ENCODE measurements at regions not wholly inside any gene's neighbourhood (a gene's known extent, or its start where the extent isn't known, plus 50 kb on each side); places are given as distances from the start of the nearest gene placed in this dataset.
"Not testable (repeated sequence)": the region's sequence is repeated elsewhere in the genome, so short reads cannot be mapped to it uniquely, and the experiment has no call there.

GRCh38 chr3:144466540-144466939 is 494.9 kb downstream of the DIPK2A start:
- DNase-seq, result no peak

DNA sequence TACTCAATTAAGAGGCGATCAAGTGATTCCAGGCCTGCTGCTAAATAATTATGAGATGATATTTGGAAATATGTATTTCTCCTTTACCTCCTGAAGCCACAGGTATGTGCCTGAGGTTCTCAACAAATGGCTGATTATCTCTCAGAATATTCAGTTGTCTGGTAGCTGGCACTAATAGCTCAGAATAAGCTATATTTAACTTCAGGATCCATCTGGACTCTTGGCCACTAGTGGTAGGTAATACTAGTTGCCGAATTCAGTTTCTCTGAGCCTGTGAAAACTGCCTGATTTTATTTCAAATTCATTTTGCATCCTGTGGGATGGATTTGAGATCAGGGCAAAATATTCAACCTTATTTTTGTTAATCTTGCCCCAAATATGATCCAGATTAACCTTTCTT is 499.0 kb downstream of the DIPK2A start:
- DNase-seq, result no peak

DNA sequence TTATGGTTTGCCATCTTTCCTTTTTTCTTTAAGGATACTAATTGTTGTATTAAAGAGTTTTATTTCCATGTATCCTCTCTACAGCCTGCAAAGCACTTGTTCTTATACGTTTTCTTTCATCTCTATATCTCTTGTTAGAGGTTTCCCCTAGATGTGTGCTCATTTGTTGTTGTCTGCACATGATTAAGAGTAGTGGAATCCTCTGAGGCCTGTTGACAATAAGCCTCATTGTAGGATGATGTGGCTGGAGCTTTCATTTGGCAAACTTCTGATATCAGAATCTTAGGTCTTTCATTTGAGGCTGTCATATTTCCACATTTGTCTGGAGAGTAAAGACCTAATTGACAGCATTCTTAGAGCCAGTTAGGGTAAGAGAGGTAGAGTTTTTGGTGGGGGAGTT is 506.0 kb downstream of the DIPK2A start:
- DNase-seq, result no peak

GRCh38 chr3:144480416-144480919 is 508.8 kb downstream of the DIPK2A start:
- DNase-seq, result no peak

- DNase-seq, result no peak
Measured at GRCh38 chr3:144482876-144483275, 511.3 kb downstream of the DIPK2A start.

DNA sequence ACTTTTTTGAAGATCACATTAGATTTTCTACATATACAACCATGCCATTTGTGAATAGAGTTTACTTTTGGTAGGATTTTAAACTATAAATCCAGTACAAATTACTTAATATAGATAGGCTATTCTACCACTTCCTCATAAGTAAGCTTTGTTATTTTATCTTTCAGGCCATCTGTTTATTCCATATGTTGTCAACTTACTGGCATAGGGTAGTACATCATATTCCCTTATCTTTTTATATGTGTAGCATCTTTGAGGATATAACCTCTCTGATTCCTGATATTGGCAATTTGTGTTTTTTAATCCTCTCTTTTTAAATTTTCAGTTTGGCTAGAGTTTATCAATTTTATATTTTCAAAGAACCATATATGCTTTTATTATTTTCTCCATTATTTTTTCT is 515.4 kb downstream of the DIPK2A start:
- DNase-seq, result no peak

DNA sequence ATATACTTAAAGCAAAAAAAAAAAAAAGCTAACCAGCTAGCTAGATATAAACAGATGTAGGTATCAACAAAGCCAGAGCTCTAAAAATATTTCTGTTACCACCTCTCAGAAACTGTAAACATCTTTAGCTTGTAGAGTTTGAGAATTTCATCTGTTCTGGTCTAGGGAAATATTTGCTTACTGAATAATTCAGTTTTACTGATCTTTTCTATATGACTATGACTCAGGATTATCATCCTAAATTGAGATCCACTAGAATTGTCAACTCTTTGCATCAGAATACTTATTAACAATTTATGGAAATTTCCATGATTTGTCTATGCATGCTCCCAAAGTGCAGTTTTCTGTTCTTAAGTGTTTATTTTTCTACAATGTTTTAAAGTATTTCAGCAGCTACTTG is 517.3 kb downstream of the DIPK2A start:
- no peak for DNase-seq

DNA sequence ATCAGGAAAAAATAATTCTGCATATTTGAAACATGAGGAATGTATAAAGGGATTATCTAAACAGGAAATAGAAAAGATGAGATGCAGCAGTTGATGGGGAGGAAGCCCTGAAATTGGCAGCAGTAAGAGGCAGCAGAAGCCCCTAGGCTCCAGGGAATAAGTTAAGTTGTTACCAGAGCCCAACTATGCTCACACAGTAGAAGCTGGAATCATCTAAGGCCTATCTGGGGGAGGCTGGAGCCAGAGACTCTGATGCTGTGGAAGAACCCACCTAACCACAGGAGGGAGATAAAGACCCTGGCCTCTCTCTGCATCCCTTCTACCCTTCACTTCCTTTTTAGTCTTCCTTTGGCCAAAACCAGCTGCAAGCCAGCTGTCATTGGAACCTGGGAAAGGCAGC is 519.7 kb downstream of the DIPK2A start:
- DNase-seq, result no peak

GRCh38 chr3:144494651-144495050 is 523.0 kb downstream of the DIPK2A start:
- not testable (repeated sequence) for DNase-seq

- DNase-seq, result no peak
Measured at GRCh38 chr3:144496141-144496835, 524.7 kb downstream of the DIPK2A start.

GRCh38 chr3:144497452-144497851 is 525.8 kb downstream of the DIPK2A start:
- DNase-seq, result no peak

DNA sequence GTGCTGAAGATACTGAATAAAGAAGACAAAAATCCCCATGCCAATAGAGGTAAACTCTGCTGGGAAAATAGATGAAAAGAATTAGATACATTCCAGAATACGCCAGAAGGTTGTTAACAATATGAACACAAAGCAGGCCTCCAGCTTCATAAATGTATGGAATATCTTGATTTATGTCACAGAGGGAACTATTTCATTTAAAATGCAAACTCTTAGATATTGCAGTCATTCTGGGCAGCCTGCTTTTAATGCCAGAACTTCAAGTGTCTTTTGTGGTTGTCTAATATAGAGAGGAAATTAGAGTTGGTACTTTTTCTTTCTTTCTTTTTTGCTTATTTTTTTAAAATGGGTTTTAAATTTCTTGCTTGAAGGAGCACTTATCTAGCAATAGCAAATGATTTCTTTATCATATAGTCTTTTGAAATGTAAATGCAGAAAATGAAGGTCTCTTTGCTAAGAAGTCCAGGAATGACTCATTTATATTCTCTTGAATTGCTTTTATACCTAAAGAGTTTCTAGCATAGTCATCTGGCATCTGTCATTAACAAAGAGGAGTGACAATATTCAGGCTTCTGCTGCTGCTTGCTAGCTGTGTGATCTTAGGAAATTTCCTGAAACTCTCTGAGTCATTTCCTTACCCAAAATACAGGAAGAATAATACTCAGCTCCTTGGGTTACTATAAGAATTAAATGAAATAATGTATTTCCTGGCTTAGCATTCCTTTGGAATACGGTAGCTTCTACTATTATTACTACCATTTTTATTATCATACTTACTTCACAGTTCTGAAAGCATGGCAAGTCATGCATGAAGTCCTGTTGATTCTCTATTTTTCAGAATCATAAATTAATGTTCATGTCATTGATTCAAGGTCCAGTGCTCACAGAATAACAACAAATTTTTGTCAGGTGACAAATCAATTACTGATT is 527.6 kb downstream of the DIPK2A start:
- no peak for DNase-seq

- DNase-seq, result no peak
Measured at GRCh38 chr3:144501467-144501866, 529.8 kb downstream of the DIPK2A start.

GRCh38 chr3:144502402-144502801 is 530.8 kb downstream of the DIPK2A start:
- DNase-seq, result no peak

DNA sequence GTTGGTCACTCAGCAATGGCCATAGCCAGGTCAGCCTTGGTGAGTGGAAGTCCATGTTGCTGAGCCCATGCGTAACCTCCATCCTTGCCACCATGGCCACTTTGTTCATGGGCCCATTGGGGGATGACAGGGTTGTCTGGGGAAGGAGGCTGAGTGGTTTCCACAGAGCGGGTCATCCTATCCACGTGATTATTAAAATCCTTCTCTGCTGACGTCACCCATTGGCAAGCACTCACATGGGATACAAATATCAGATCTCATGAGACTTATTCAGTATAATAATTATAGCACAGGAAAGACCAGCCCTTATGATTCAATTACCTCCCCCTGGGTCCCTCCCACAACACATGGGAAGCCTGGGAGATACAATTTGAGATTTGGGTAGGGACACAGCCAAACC is 534.8 kb downstream of the DIPK2A start:
- DNase-seq, result not testable (repeated sequence)

DNA sequence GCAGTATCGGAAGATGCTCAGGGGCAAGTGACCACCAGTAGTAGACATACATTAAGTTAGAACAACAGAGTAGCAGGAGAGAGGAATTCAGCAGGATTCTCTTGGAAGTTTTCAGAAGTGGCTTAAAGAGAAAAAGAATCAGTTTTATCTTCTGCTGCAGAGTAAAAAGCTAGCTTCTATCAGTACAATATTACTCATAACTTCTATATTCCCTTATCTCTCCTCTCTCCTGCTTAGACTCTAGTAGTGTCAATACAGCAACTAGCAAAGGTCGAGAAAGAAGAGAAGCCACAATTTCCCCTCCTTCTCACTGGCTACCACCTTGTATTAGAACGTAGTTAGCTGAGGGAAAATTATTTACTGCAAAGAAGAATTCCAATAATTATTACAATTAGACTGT is 539.7 kb downstream of the DIPK2A start:
- no peak for DNase-seq

DNA sequence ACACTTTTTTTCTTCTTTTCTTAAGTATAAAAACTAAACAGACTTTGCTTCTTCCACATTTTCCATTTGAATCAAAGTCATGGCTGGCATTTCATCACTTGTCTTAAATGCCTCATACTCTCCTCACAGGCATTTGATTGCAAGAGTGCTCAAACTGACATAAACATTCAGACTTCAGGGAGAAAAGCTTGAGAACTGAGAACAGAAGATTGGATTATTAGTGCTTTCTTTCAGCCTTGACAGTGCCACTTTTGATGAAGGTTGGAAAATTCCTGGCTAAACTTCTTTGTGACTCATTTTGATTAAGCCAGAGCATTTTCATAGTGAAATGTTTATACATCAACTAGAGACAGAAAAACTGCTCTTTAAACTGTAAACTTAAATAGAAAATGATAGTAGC is 544.4 kb downstream of the DIPK2A start:
- DNase-seq, result no peak

GRCh38 chr3:144516589-144516988 is 545.0 kb downstream of the DIPK2A start:
- DNase-seq, result no peak

DNA sequence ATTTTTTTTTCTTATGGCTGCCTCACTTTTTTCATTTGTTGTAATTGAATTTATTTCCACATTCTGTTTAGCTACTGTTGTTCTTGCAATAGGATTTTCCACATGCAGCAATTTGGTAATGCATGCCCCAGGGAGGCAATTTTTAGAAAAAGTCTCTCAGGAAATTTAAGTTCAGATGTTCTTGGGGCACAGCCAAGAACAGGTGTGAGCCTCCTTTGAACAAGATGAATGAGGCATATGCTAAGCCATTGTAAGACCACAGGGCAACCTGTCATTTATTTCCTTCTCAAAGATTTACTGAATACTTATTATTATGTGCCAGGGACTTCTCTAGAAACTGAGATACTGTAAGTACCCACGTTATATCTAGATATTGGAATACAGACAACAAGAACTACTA is 549.5 kb downstream of the DIPK2A start:
- DNase-seq, result no peak

DNA sequence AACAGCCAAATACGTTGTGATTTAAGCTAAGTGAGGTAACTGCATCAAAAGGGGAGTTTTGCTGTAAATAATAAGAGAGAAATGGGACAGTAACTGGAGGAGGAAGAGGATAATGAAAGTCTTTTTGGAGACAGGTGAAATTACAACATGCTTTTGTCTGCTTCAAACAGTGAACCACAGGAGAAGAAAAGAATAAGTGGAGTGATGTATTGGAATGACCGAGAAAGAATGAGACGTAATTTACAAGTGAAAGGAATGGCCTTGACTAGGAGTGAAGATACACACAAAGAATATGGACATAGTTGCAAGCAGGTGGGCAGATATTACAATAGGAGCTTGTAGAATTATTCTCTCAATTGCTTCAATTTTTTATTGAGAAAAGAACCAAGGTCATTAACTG is 550.8 kb downstream of the DIPK2A start:
- no peak for DNase-seq

- no peak for DNase-seq
Measured at GRCh38 chr3:144523396-144523795, 551.8 kb downstream of the DIPK2A start.

DNA sequence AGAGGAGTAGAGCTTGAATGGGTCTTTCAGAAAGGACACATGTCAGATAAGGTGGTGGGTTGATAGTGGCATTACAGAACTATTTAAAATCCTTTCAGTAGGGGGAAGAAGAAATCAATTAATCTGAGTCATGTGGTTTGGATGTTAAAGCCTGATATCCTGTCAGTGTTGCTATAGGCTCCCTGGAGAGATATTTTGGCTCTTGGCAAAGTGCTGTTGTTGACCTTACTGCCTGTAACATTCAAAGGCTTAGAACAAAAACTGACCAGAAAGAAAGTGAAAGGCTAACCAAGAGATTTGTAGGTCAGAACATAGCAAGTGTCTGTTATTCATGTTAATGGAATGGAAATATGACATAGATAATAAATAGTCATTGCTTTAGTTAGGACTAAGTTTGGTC is 552.9 kb downstream of the DIPK2A start:
- DNase-seq, result no peak

DNA sequence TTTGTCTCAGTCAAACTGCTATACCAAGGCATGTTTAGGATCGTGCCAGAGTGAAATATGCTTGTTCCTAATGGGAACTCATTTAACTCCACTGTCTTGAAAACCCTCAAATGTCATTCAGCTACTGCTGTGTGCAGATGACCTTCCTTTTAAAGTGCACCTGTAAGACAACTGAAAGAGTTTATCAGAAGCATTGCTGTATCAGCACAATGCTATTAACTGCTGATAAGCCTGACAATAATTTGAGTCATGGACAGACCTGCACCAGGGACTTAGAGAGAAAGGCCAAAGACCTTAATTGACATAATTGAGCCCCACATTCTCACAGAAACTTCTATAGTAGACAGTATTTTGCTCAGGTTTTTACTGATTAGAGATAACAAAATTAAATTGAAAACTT is 557.9 kb downstream of the DIPK2A start:
- DNase-seq, result no peak

DNA sequence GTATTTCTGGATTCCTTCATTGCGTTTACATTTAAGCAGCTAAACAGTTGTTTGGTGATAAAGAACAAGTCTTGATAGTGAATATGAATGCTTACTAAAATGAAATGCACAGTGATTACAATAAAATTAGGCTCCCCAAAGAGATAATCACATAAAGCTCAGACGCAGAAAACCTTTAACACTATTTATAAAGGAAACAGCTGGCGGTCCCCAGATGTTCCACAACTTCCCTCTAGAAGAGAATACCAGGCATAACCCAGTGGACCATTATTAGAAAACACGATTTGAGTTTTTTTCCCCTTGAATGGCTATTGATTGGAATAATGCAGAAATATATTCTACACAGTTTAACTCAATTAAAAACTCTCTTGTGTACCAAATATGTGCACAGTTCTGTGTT is 573.2 kb downstream of the DIPK2A start:
- DNase-seq, result no peak

All from right forelimb (tissue), 1 donor.